SK-N-SH (cell line): ENCODE measurements at regions not wholly inside any gene's neighbourhood (a gene's known extent, or its start where the extent isn't known, plus 50 kb on each side); places are given as distances from the start of the nearest gene placed in this dataset.

Source experiments
- CTCF ChIP-seq: fragments of 200-600 bp; sonication (generic); IDR thresholded peaks from 2 replicates; pipeline ENCODE4 v1.6.1; 2017; ENCODE audit warnings: antibody characterized with exemption, mild to moderate bottlenecking, moderate library complexity
- RFX5 ChIP-seq: IDR thresholded peaks from 2 replicates; pipeline ENCODE4 v1.6.1; 2012; ENCODE audit warnings: mild to moderate bottlenecking, improper control_type of control experiment, low read length

- TF ChIP-seq CTCF = no peak
- no peak for TF ChIP-seq RFX5
Observed at GRCh38 chr4:128457726-128458125, 170.1 kb upstream of the PGRMC2 start.
